K562 (cell line): ENCODE measurements at regions not wholly inside any gene's neighbourhood (a gene's known extent, or its start where the extent isn't known, plus 50 kb on each side); places are given as distances from the start of the nearest gene placed in this dataset.
"Not testable (repeated sequence)": the region's sequence is repeated elsewhere in the genome, so short reads cannot be mapped to it uniquely, and the experiment has no call there.

Experiments used
- ATAC-seq: fragments of 200-7000 bp; cut with Tn5 transposase; 3 replicates; pipeline ENCODE4 v1.9.1; 2020; ENCODE audit warnings: moderate library complexity
- BruUV-seq: library from RNA; stranded (reverse); fragments of 400-500 nt; replicated peaks from 2 replicates; lab custom pipeline; 2021; lab: Mats Ljungman, UMichigan
- CTCF ChIA-PET: fragments of 300-600 bp; formaldehyde crosslinking; extraction: SDS; loops from one replicate; lab custom pipeline; 2021; ENCODE audit warnings: low intra/inter-chr PET ratio; lab: Yijun Ruan, JAX
- POLR2A ChIA-PET: fragments of 300-600, 350-650 bp; sonication (Branson Sonifier 250); formaldehyde crosslinking; extraction: SDS; loops from one replicate; lab custom pipeline; 2021; ENCODE audit warnings: antibody characterized with exemption, inconsistent platforms; lab: Yijun Ruan, JAX
- DNase-seq, 4 experiments: peaks; one replicate each; pipeline versions ENCODE4 v3.0.0 to v3.0.0-alpha.2; 2011 to 2018; ENCODE audit warnings: low spot score in 3 of 4, mixed read lengths in 3 of 4; ENCODE audit errors: extremely low read depth in 1 of 4
- FAIRE-seq: peaks from 2 replicates; lab custom pipeline; 2011; peaks lifted over from hg19 to GRCh38; lab: Jason Lieb, UNC
- H2AFZ ChIP-seq: 2 replicates; pipeline ENCODE4 v1.6.0; 2011; ENCODE audit warnings: low read depth, low read length, control low read depth, inconsistent platforms
- H3K27ac ChIP-seq: fragments of 200-600 bp; 3 replicates; pipeline ENCODE4 v1.8.0; 2011; ENCODE audit warnings: low read depth, mild to moderate bottlenecking, control low read depth, inconsistent platforms, low read length, moderate library complexity, mixed read lengths; ENCODE audit errors: extremely low read depth
- H3K27me3 ChIP-seq, 2 experiments: fragments of 300-600 bp in 1 of 2; 2 replicates in 1 of 2; 3 replicates in 1 of 2; pipeline versions ENCODE4 v1.6.0 to v1.8.0; 2011; ENCODE audit warnings: inconsistent platforms in 2 of 2, low read length in 2 of 2, mild to moderate bottlenecking in 1 of 2, mixed read lengths in 1 of 2, moderate library complexity in 1 of 2; ENCODE audit not compliant: control insufficient read depth in 2 of 2, insufficient read depth in 2 of 2
- H3K36me3 ChIP-seq: fragments of 300-600 bp; 3 replicates; pipeline ENCODE4 v1.8.0; 2011; ENCODE audit warnings: mild to moderate bottlenecking, low read length, inconsistent platforms; ENCODE audit not compliant: control insufficient read depth, insufficient read depth
- H3K4me1 ChIP-seq, 2 experiments: fragments of 200-600 bp in 1 of 2; replicated peaks in 1 of 2; 2 replicates in 1 of 2; 3 replicates in 1 of 2; pipeline versions ENCODE4 v1.5.1 to v1.8.0; 2011; ENCODE audit warnings: inconsistent platforms in 2 of 2, low read length in 2 of 2, mild to moderate bottlenecking in 1 of 2, mixed read lengths in 1 of 2, moderate library complexity in 1 of 2; ENCODE audit not compliant: control insufficient read depth in 2 of 2, insufficient read depth in 2 of 2
- H3K4me2 ChIP-seq: 2 replicates; pipeline ENCODE4 v1.6.1; 2011; ENCODE audit warnings: low read length, control low read depth, inconsistent platforms, mixed read lengths; ENCODE audit not compliant: insufficient read depth
- H3K4me3 ChIP-seq: fragments of 200-600 bp; sonication (generic), shearing (Covaris generic); 2 replicates; pipeline ENCODE4 v1.5.1; 2016; ENCODE audit warnings: control low read depth, inconsistent platforms
- H3K79me2 ChIP-seq: fragments of 200-600 bp; 3 replicates; pipeline ENCODE4 v1.8.0; 2011; ENCODE audit warnings: low read length, inconsistent platforms; ENCODE audit not compliant: control insufficient read depth, insufficient read depth
- H3K9ac ChIP-seq, 2 experiments: 2 replicates each; pipeline versions ENCODE4 v1.6.0 to v1.6.1; 2011; ENCODE audit warnings: low read depth in 2 of 2, low read length in 2 of 2, control low read depth in 1 of 2, inconsistent platforms in 1 of 2, mild to moderate bottlenecking in 1 of 2, mixed read lengths in 1 of 2; ENCODE audit not compliant: insufficient read depth in 1 of 2
- H3K9me1 ChIP-seq: one replicate; pipeline ENCODE4 v1.6.0; 2011; ENCODE audit warnings: inconsistent platforms, mild to moderate bottlenecking, low read length, moderate library complexity; ENCODE audit not compliant: control insufficient read depth, insufficient read depth
- H3K9me3 ChIP-seq: replicated peaks from 2 replicates; pipeline ENCODE4 v1.5.1; 2011; ENCODE audit warnings: low read depth, low read length, inconsistent platforms; ENCODE audit not compliant: control insufficient read depth, insufficient read depth
- H4K20me1 ChIP-seq: replicated peaks from 2 replicates; pipeline ENCODE4 v1.6.1; 2011; ENCODE audit warnings: low read length, inconsistent platforms, mixed read lengths; ENCODE audit not compliant: control insufficient read depth, insufficient read depth
- MXI1 ChIP-seq: IDR thresholded peaks from 2 replicates; pipeline ENCODE4 v1.6.1; 2011; ENCODE audit warnings: low read depth, mild to moderate bottlenecking, improper control_type of control experiment, low read length
- NFATC3 ChIP-seq: fragments of 450-650 bp; IDR thresholded peaks from 2 replicates; pipeline ENCODE4 v1.6.1; 2017; ENCODE audit warnings: mild to moderate bottlenecking
- YY1 ChIP-seq, 3 experiments: IDR thresholded peaks; 2 replicates each; pipeline ENCODE4 v1.6.1; 2011; ENCODE audit warnings: low read length in 2 of 3, mild to moderate bottlenecking in 2 of 3, moderate library complexity in 2 of 3, borderline replicate concordance in 1 of 3, control low read depth in 1 of 3, low read depth in 1 of 3; ENCODE audit not compliant: insufficient read depth in 3 of 3, insufficient replicate concordance in 2 of 3, control insufficient read depth in 1 of 3, insufficient read length in 1 of 3; ENCODE audit errors: extremely low read depth in 1 of 3
- ZC3H11A ChIP-seq: IDR thresholded peaks from 2 replicates; pipeline ENCODE4 v1.6.1; 2012; ENCODE audit warnings: low read depth, low read length, improper control_type of control experiment
- ZNF146 ChIP-seq: IDR thresholded peaks from one replicate; pipeline ENCODE4 v1.6.1; 2018; ENCODE audit warnings: missing compliant biosample characterization; ENCODE audit not compliant: unreplicated experiment
- WGBS: fragments of 100-300 bp; shearing (Covaris generic); methylation state at CpG from one replicate; pipeline ENCODE4 v1.1.6; 2016; ENCODE audit warnings: low coverage, mixed read lengths; ENCODE audit not compliant: insufficient coverage; ENCODE audit errors: missing lambda C conversion rate; 5-methylcytosine and 5-hydroxymethylcytosine counted together
- in situ Hi-C: fragments of 300-500 bp; cut with MboI; formaldehyde crosslinking; loops from 4 replicates; pipeline ENCODE4 v1.15.0; 2018; ENCODE audit warnings: inconsistent platforms, mixed read lengths
- intact Hi-C: fragments of 100-400 bp; cut with micrococcal nuclease; formaldehyde crosslinking; loops from 2 replicates; pipeline ENCODE4 v1.14.2; 2022
- TF ChIP-seq, protein P1 (sequence below): fragments of 200-400 bp; formaldehyde crosslinking; IDR thresholded peaks from 2 replicates; pipeline ENCODE4 v1.6.1; 2017; ENCODE audit warnings: mild to moderate bottlenecking, low read depth, low read length, moderate library complexity
- TF ChIP-seq, protein P2 (sequence below): fragments of 250-450 bp; sonication (Bioruptor Pico); IDR thresholded peaks from 2 replicates; pipeline ENCODE4 v1.4.0; 2020

DNA sequence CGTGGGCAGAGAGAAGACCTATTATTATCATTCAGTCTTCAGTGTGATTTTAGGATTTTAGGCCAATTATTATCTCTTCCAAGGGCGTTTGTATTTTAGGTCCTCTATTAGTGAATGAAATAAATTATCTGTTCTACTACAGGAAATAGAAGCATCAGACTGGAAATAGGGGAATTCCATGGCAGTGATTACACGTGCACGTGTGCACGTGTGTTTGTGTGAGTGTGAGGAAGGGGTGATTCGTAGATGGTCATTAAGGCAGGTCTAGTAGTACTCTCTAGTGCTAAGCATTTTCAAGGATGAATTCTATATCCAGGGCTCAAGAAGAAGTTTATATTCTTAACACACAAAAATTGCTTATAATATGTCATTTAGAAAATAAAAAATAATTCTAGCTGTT is 623.2 kb downstream of the GATA3 start (continued):
- TF ChIP-seq, protein P1, sequence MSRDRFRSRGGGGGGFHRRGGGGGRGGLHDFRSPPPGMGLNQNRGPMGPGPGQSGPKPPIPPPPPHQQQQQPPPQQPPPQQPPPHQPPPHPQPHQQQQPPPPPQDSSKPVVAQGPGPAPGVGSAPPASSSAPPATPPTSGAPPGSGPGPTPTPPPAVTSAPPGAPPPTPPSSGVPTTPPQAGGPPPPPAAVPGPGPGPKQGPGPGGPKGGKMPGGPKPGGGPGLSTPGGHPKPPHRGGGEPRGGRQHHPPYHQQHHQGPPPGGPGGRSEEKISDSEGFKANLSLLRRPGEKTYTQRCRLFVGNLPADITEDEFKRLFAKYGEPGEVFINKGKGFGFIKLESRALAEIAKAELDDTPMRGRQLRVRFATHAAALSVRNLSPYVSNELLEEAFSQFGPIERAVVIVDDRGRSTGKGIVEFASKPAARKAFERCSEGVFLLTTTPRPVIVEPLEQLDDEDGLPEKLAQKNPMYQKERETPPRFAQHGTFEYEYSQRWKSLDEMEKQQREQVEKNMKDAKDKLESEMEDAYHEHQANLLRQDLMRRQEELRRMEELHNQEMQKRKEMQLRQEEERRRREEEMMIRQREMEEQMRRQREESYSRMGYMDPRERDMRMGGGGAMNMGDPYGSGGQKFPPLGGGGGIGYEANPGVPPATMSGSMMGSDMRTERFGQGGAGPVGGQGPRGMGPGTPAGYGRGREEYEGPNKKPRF = no peak
- no peak for TF ChIP-seq YY1 (IDR thresholded peaks at IDR 0.05; ENCODE audit: borderline replicate concordance in 1 of 3, control insufficient read depth in 1 of 3, extremely low read depth in 1 of 3, insufficient read depth in 3 of 3, insufficient read length in 1 of 3, insufficient replicate concordance in 2 of 3, low read depth in 1 of 3, low read length in 2 of 3)
- TF ChIP-seq MXI1 = no peak
- TF ChIP-seq ZC3H11A = no peak
- no peak for TF ChIP-seq NFATC3
- TF ChIP-seq, protein P2, sequence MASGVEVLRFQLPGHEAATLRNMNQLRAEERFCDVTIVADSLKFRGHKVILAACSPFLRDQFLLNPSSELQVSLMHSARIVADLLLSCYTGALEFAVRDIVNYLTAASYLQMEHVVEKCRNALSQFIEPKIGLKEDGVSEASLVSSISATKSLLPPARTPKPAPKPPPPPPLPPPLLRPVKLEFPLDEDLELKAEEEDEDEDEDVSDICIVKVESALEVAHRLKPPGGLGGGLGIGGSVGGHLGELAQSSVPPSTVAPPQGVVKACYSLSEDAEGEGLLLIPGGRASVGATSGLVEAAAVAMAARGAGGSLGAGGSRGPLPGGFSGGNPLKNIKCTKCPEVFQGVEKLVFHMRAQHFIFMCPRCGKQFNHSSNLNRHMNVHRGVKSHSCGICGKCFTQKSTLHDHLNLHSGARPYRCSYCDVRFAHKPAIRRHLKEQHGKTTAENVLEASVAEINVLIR = no peak
- TF ChIP-seq, all 486 proteins: peak for 0

DNA sequence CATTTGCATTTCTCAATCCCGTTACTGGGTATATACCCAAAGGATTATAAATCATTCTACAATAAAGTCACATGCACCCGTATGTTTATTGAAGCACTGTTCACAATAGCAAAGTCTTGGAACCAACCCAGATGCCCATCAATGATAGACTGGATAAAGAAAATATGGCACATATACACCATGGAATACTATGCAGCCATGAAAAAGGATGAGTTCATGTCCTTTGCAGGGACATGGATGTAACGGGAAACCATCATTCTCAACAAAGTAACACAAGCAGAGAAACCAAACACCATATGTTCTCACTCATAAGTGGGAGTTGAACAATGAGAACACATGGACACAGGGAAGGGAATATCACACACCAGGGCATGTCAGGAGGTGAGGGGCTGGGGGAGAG is 630.4 kb downstream of the GATA3 start:
- H3K79me2 ChIP-seq, H3K4me1 ChIP-seq, H3K36me3 ChIP-seq, H3K9me3 ChIP-seq, H4K20me1 ChIP-seq, H3K9me1 ChIP-seq, in situ Hi-C loops, ATAC-seq, CTCF ChIA-PET, POLR2A ChIA-PET, H3K27me3 ChIP-seq, DNase-seq, H3K4me3 ChIP-seq, intact Hi-C loops, BruUV-seq, H3K4me2 ChIP-seq, H3K9ac ChIP-seq, H2AFZ ChIP-seq, H3K27ac ChIP-seq, FAIRE-seq: not testable (repeated sequence)
- WGBS = 0% methylated on average over 3 of the region's 3 CpGs
- peak; percentile 62 for TF ChIP-seq ZNF146 (CRISPR knock-in tag)
